Activated CD4-positive, CD25-positive, alpha-beta regulatory T cell (primary cell): ENCODE measurements at regions not wholly inside any gene's neighbourhood (a gene's known extent, or its start where the extent isn't known, plus 50 kb on each side); places are given as distances from the start of the nearest gene placed in this dataset.

Experiments
- DNase-seq, 4 experiments: peaks; one replicate each; lab custom pipeline; 2025; lab: John Stamatoyannopoulos, UW

DNA sequence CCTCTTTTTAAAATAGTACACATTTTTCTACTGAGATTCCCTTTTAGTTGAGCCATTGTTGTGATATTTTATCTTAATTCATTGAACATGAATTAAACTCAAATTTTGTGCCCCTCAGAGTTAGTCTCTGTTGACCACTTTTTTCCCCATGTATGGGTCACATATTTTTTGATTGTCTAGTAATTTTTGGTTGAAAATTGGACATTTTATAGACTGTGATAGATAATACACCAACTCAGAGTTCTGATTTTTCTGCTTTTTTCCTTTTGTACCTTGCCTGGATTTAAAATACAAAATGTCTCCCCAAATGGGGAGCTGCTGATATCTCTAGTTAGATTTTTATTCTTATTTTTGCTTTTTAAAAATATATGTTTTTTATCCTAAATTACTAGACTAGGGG, 291.8 kb upstream of the CITED2 start:
- no peak for DNase-seq

DNA sequence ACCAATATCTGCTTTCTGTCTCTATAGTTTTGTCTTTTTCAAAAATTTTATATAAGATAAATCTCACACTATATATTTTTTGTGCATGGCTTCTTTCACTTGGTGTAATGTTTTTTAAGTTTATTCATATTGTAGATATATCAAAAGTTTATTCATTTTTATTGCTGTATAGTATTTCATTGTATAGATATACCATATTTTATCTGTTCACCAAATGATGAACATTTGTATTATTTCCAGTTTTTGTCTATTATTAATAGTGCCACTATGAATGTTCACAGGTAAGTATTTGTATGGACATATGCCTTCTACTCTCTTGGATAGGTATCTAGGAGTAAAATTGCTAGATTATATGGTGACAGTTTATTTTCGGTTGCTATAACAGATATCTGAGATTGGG, 289.5 kb upstream of the CITED2 start:
- DNase-seq, result no peak

DNA sequence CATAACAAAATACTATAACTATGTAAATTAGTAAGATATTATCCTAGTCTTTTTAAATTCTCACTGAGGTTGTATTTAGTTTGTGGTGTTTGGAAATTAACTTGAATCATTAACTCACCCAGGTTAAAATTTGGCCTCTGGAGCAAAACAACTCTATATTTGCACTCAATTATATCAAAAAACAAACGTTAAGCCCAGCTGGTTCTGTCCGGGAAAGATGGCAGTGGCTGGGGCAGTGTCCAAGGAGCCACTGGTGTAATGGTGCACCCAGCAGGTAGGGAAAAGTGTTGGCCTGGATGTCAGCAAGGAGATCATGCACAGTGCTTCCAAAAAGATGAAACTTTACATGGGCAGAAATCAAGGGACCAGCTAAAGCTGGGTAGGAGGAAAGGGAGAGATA, 285.3 kb upstream of the CITED2 start:
- no peak for DNase-seq

DNA sequence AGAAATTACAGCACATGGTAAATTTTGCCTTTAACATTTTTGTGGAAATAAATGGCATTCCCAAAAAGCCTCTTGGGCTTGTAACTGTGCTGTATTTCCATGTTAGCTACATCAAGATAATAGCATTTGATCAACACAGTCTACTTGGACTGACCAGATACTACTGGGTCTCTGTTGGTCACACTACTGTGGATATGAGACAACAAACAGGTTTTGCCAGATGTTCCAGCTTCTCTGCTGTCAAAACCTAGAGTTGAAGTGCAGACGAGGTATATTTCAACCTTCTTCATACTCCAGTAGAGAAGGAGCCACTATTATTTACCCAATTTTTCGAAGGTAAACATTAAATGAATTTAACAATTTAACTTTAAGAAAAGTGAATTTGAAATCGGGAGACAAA, 284.7 kb upstream of the CITED2 start:
- DNase-seq, result no peak

DNA sequence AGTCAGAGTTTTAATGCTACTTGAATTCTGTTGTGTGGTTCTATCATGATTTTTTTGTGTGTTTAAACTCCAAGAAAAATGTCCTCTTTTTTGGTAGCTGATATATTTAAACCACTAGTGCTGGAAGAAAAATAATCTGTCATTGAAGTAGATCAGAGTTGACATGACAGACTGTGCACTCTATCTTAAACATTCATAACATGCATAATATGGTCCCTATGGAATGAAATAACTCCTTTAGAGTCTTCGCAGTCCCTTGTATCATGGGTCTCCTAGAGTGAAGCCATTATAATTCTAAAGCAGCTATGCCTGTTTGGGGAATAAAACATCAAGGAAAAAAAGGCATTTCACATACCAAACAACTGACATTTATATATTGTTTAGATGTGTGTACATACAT, 282.7 kb upstream of the CITED2 start:
- no peak for DNase-seq

DNA sequence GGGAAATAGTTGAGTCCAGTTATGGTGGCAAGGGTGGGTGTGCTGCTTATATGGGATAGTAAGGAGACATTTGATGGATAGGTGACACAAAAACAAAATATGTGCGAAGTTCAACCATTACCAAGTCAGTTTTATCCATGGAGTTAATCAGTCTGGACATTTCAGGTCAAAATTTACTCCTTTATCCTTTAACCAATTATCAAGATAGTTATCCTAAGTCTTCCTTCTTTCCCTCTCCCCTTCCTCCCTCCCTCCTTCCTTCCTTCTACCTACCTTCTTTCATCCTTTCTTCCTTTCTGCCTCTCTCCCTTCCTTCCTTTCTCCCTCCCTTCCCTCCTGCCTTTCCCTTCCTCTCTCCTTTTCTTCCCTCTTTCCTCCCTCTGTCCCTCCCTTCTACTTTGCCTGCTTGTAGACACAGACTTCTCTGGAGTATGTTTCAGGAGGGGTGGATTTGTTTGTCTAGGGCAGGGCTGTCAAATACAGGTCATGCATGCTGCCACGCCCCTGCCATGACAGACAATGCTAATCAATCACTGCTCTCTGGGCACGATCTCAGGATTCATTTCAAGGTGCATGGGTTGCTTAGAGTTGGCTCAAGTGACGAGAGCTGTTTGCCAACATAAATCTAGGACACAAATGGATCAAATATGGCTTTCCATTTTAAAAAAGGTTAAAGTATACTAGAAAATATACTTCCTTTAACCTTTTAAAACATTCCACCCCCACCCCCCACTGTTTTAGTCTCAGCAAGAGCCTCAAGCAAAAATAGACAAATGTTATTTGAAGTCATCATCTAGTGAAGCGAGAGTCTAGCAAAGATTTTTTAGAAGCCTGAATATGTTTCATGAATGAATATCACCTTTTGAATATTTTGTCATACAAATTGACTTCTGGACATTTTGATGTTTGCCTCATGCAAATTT, 281.6 kb upstream of the CITED2 start:
- DNase-seq, result no peak

DNA sequence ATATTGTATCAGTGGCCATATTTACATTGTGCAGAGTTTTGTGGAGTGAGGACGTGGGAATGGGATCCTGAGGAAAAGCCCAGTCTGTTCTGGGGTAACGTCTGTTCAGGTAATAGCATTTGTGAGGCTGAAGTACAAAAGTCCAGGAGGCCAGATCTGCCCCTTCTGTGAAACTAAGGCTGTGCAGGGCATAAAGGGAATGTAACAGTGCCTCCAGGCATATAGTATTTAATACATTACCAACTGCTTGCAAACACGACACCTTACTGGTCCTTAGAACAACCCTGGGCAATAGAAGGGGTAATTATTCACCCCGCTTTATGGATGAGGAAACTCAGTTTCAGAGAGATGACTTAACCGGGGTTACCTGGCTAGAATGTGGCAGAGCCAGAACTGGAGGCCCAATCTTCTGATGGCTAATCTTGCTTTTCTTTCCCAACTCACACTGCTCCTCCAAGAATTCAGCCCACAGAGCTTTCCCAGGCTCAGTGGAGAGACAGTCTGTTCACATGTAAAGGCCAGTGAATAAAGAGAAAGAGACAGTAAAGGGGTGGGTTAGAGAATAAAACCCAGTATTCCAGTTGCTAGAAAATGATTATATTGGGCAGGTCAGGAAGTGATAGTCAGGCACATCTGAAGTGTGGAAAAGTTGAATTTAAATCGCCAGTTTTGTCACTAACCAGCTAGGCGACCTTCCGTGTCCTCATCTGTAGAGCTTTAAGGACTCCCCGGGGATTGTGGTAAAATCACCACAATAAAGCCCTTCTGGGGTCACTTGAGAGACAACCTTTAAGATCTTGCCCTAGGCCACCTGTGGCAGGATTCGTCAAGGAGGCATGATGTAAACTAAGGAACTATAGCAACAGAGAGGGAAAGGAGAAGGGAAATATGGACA, 280.7 kb upstream of the CITED2 start:
- DNase-seq, result no peak

DNA sequence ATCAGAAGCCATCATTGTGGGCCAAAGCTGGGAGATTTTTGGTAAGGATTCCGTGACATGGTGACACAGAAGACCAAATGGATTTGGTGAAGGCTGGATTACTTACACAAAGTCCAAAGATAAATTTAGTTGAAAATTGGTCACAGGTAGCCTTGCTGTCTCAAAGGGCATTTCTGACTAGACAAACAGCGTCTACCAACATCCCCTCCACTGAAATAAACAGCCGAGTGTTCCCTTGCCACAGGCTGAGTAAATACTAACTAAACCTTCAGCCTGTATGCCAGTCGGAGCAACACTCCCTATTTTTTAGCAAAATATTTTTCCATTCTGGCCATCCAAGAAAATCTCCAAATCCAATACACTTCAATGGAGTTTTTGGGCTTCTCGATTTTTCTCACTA, 279.9 kb upstream of the CITED2 start:
- DNase-seq, result no peak

DNA sequence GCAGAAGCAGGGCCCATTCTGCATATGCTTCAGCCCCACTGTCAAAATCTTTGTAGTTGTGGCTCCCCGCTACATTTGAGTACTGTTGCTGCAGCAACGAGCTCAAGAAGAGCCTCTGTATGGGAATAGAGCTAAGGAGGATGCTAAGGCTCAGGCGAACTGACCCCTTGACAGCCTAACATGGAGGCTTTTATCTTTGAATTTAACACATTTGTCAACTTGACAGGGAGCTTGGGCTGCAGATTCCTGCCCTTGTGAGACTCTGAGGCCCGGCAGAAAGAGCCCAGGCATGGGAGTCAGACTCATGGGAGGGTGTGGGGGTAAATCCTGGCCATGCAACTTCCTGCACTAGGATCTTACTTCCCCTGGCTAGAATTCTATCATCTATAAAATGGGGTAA, 278.7 kb upstream of the CITED2 start:
- DNase-seq, result no peak

DNA sequence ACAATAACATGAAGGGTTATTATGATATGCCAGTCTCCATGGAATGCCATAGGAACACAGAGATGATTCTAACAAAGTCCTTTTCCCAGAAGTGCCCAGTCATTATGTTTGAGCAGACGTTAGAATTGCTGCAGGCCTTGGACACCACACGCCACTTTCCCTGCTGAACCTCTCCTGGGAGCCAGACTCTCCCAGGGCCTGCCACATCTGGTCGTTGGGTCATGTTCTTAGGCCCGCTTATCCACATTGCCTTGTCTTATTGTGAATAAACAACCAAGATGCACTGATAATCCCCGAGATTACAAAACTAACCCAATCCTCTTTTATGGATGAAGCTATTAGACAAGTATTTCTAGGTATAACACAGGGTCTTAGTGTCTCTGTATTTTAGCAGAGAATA, 276.5 kb upstream of the CITED2 start:
- no peak for DNase-seq

DNA sequence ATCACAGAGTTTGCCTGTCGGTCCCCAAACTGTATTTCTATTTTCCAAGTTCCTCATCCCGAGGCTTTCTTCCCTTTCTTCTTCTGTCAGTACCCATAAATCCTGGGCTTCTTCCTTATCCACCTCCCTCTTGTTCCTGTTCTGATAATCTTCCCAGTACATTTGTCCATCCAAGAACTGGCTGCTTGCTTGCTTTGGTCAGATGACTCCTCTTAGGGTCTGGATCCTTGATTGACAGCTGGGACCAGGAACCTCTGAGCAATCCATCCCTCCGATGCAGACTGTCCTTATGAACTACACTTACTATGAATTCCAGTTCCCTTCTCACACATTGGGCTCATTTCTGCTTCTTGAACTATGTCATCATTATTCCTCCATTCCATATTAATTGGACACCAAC, 275.3 kb upstream of the CITED2 start:
- DNase-seq, result no peak

DNA sequence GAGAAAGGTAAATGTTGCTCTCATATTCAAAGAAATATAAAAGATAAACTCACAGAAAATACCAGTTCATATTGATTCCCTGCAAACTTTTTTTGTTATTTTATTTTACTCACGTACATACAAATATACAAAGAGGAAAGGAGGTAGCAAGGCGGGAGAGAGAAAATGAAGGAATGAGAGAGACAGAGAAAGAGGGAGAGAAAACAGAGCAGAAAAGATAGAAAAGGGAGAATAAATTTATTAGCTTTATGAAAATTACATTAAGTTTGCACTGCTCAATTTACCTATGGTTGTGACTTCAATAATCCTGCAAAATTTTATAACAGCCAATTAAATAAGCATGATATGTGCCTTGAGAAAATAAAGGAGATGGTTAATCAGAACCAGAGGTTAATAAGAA, 274.7 kb upstream of the CITED2 start:
- no peak for DNase-seq

DNA sequence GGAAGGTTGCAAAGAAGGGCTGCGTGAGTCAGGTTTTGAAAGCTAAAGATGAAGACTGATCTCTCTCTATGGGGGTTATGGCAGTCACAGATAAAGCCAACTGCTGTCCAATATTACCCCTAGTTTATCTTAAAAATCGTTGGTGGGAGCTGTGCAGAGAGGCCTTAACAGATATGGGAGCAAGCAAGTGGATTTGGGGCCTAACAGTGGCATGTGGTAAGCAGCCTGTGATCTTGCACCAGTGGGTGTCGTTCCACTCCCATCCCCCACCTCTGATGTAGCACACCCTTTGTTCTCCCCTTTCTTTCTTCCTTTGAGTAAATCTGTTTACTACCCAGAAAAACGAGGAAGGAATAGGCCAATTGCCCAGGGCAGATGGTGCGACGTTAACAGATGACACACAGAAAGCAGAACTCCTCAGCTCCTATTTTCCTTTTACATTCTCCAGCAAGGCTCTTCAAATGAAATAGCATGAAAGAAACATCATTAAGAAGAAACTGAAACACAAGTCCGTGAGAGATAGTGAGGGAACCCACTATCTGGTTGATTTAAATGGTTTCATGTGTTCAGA, 274.1 kb upstream of the CITED2 start:
- DNase-seq, result no peak

DNA sequence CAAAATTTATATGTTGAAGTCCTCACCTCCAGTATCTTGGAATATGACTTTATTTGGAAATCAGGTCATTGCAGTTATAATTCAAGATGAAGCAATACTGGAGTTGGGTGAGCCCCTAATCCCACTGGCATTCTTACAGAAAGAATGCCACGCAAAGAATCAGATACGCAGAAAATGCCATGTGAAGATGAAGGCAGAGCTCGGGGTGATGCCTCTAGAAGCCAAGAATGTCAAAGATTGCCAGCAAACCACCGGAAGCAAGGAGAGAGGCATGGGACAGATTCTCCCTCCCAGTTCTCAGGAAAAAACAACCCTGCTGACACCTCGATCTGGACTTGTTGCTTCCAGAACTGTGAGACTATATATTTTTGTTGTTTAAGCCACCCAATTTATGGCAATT, 273.4 kb upstream of the CITED2 start:
- DNase-seq, result no peak

DNA sequence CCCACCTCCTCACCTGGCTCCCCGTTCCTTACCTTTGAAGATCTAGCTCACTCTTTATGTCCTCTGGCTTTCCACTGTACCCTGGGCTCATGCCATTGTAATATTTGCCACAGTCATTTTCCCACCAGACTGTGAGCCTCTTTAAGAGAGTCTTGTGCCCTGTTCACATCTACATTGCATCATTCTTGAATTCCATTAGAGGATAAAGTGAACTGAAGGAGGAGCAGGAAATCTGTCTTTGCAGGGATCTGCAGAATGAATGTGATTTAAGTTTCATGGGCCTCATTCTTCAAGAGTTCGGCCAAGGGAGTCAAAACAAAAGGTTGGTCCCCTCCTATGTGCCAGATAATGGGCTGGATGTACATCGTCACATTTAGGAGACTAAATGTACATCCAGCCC, 272.6 kb upstream of the CITED2 start:
- no peak for DNase-seq

DNA sequence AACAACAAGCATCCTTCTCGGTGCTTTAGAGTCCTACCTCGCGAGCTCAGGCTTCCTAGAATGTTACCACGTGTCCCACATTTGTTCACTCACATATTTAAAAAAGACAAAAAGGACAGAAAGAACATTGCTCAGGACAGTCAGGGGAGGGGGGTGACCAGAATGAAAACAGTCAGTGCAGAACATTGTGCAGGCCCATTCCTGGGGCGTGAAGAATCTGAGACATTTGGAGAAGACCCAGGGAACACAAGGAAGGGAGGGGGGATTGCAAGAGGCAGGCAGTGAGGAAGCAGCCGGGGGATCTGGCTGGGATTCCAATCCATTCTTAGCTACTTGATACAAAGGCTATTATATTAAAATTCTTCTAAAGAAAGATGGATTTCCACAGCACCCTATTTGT, 270.4 kb upstream of the CITED2 start:
- no peak for DNase-seq

DNA sequence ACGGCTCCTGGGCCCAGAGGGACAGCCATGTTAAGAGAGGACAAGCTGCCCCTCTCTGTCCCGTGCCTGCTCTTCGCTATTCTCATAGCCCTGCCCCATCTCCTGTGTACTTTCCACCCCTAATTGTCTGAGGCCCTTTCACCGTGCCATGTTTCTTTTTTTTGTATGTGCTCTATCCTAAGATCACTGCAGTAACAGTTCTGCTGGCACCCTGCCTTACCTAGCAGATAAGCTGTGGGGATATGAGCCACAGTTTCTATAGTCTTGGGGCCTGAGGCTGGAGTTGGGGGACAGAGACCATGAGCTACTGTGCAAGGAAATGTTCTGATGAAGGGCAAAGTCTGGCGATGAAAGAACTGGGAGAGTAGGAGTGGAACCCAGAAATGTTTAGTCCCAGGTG, 269.5 kb upstream of the CITED2 start:
- no peak for DNase-seq

DNA sequence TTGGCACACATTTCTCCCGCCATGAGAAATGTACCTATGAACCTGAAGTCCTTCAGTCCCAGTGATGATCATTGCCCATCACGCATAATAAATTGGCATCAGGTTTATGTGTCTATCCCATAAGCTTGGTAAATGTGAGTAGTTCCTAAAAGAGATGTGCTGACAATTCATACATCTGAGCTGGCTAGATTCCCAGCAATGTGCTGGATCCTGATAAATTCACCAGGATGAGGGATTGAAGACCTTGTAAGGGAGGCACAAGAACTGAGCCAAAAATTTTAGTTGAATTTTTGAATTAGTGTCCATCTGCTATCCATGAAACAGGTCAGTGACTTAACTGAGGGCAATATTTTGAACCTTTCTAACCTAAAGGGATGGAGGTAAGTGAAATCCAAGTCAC, 267.9 kb upstream of the CITED2 start:
- DNase-seq, result no peak

DNA sequence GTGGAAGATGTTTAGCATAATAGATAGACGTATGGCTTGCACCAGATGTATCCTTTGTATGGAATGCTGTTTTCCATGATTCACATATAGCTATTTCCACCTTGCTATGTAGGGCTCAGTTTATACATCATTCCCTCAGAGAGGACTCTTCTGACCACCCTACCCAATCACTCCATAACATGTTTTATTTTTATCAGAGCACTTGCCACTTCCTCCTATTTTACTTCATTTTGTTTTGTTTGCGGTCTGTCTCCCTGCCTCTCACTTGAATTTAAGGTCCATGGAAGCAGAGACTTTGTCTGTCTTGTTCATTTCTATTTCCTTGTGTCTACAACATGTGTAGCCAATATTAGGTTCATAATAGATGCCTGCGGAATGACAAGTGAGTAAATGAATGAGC, 266.9 kb upstream of the CITED2 start:
- no peak for DNase-seq

DNA sequence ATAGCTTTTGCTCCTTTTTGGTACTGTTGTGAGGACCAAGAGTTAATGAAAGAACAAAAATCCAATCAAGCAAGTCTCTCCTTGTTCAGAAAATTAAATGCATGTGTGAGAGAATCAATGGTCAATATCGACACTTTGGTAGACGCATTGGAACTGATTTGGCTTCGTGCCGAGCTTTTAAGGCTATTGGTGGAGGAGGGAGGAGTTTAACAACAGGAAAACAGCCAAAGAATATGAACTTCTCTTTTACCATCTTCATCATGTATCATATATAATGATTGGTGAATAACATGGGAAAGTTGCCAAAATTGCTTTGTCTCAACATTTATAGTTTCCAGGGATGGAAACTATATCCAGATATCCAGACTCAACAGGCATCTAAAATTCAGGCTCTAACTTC, 266.5 kb upstream of the CITED2 start:
- no peak for DNase-seq

DNA sequence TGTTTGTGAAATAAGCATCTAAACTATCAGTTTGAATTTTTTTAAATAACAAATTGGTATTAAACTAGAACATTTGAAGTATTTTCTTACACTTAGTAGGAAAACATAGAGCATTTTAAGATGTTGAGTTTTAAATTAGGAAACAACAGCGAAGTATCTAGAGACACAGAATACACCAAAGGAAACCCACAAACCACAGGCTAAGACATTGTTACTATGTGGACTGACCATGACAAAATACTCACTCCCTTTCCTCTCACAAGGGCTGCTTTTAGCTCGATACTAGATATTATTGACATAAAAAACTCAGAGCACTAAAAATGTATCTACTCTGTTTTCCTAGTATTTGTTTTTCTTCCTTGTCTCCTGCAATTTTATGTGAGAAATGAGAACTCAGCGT, 266.0 kb upstream of the CITED2 start:
- no peak for DNase-seq

DNA sequence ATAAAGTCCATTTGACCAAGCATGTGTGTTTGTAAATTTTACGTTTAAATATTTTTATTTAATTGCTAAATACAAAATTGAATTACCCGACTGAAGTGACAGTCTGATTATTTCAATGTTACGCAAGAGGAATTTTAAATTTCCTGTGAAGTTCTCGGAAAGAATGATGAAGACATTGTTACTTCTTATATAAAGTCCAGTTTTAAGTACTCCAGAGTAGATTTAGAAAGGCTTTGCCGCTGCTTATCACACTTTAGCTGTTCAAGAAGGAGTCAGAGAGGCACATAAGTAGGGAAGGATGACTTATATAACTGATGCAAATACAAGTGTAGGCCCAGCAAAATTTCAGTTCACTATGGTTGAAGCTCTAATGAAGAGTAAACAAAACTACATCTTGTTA, 265.1 kb upstream of the CITED2 start:
- DNase-seq, result no peak
